ENCODE measurements at regions not wholly inside any gene's neighbourhood (a gene's known extent, or its start where the extent isn't known, plus 50 kb on each side); places are given as distances from the start of the nearest gene placed in this dataset.
"Not testable (repeated sequence)": the region's sequence is repeated elsewhere in the genome, so short reads cannot be mapped to it uniquely, and the experiment has no call there.

GRCh38 chr3:96347289-96347688, 467.1 kb upstream of the EPHA6 start:
- Mint-ChIP-seq H3K4me1 (no peaks in the 10 kb centered on the region), H3K36me3 (ENCODE audit: low read depth) (no peaks in the 10 kb centered on the region), H3K27ac (ENCODE audit: unreplicated experiment) (no peak overlapping the region), H3K27me3 (ENCODE audit: low read depth) (no peaks in the 10 kb centered on the region), H3K4me3 (no peak overlapping the region), H3K9me3 (no peaks in the 10 kb centered on the region)
- no peak for DNase-seq (ENCODE audit: low read depth, low spot score)
- TF ChIP-seq CTCF (conservative IDR thresholded peaks at IDR 0.05), result no peak

GRCh38 chr3:96351598-96351997, 462.8 kb upstream of the EPHA6 start:
- DNase-seq (ENCODE audit: low read depth, low spot score); H3K4me1 Mint-ChIP-seq; H3K36me3 Mint-ChIP-seq (ENCODE audit: low read depth); H3K9me3 Mint-ChIP-seq; H3K27me3 Mint-ChIP-seq (ENCODE audit: low read depth); H3K27ac Mint-ChIP-seq (ENCODE audit: unreplicated experiment); H3K4me3 Mint-ChIP-seq: not testable (repeated sequence)

GRCh38 chr3:96354106-96354505, 460.3 kb upstream of the EPHA6 start:
- no peak for TF ChIP-seq CTCF (conservative IDR thresholded peaks at IDR 0.05)
- H3K36me3 Mint-ChIP-seq (ENCODE audit: low read depth), result no peaks in the 10 kb centered on the region
- H3K27ac Mint-ChIP-seq (ENCODE audit: unreplicated experiment), result no peak overlapping the region
- H3K9me3 Mint-ChIP-seq, result peaks cover 9% of the 10 kb centered on the region
- H3K4me3 Mint-ChIP-seq, result no peak overlapping the region
- no peaks in the 10 kb centered on the region for H3K27me3 Mint-ChIP-seq (ENCODE audit: low read depth)
- DNase-seq (ENCODE audit: low read depth, low spot score), result no peak
- H3K4me1 Mint-ChIP-seq, result no peaks in the 10 kb centered on the region

- Mint-ChIP-seq H3K36me3 (ENCODE audit: low read depth) (no peaks in the 10 kb centered on the region), H3K4me3 (no peak overlapping the region), H3K27ac (ENCODE audit: unreplicated experiment) (no peak overlapping the region), H3K27me3 (ENCODE audit: low read depth) (no peaks in the 10 kb centered on the region), H3K9me3 (peaks cover 14% of the 10 kb centered on the region), H3K4me1 (no peaks in the 10 kb centered on the region)
- TF ChIP-seq CTCF (conservative IDR thresholded peaks at IDR 0.05), result no peak
- DNase-seq (ENCODE audit: low read depth, low spot score), result no peak
Observed at GRCh38 chr3:96354742-96355141, 459.7 kb upstream of the EPHA6 start.

- peaks cover 11% of the 10 kb centered on the region for H3K9me3 Mint-ChIP-seq
- H3K4me1 Mint-ChIP-seq, result no peaks in the 10 kb centered on the region
- DNase-seq (ENCODE audit: low read depth, low spot score), result no peak
- H3K4me3 Mint-ChIP-seq, result no peak overlapping the region
- no peaks in the 10 kb centered on the region for H3K36me3 Mint-ChIP-seq (ENCODE audit: low read depth)
- no peaks in the 10 kb centered on the region for H3K27me3 Mint-ChIP-seq (ENCODE audit: low read depth)
- H3K27ac Mint-ChIP-seq (ENCODE audit: unreplicated experiment), result no peak overlapping the region
- TF ChIP-seq CTCF (conservative IDR thresholded peaks at IDR 0.05), result no peak
Observed at GRCh38 chr3:96361241-96361640, 453.2 kb upstream of the EPHA6 start.

- Mint-ChIP-seq H3K9me3 (peaks cover 2% of the 10 kb centered on the region), H3K27ac (ENCODE audit: unreplicated experiment) (no peak overlapping the region), H3K27me3 (ENCODE audit: low read depth) (no peaks in the 10 kb centered on the region), H3K36me3 (ENCODE audit: low read depth) (no peaks in the 10 kb centered on the region), H3K4me3 (no peak overlapping the region), H3K4me1 (no peaks in the 10 kb centered on the region)
- no peak for TF ChIP-seq CTCF (conservative IDR thresholded peaks at IDR 0.05)
- no peak for DNase-seq (ENCODE audit: low read depth, low spot score)
Observed at GRCh38 chr3:96370637-96371036, 443.8 kb upstream of the EPHA6 start.
